ENCODE measurements at regions not wholly inside any gene's neighbourhood (a gene's known extent, or its start where the extent isn't known, plus 50 kb on each side); places are given as distances from the start of the nearest gene placed in this dataset.
"Not testable (repeated sequence)": the region's sequence is repeated elsewhere in the genome, so short reads cannot be mapped to it uniquely, and the experiment has no call there.

DNA sequence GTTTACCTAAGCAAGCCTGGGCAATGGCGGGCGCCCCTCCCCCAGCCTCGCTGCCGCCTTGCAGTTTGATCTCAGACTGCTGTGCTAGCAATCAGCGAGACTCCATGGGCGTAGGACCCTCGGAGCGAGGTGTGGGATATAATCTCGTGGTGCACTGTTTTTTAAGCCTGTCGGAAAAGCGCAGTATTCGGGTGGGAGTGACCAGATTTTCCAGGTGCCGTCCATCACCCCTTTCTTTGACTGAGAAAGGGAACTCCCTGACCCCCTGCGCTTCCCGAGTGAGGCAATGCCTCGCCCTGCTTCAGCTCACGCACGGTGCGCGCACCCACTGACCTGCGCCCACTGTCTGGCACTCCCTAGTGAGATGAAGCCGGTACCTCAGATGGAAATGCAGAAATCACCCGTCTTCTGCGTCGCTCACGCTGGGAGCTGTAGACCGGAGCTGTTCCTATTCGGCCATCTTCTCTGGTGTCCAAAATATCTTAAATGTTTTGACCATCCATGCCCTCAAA is 698.8 kb upstream of the AADAT start:
- BruUV-seq (replicated peaks); H3K9me1 ChIP-seq (ENCODE audit: control insufficient read depth, insufficient read depth, low read length); H3K27ac ChIP-seq (ENCODE audit: extremely low read depth, low read depth, low read length); H3K4me2 ChIP-seq (ENCODE audit: insufficient read depth, low read length); H3K9ac ChIP-seq (ENCODE audit: insufficient read depth in 1 of 2, low read depth in 2 of 2, low read length in 2 of 2); in situ Hi-C loops (cut with MboI); intact Hi-C loops (cut with micrococcal nuclease); H3K36me3 ChIP-seq (ENCODE audit: control insufficient read depth, insufficient read depth, low read length); H2AFZ ChIP-seq (ENCODE audit: low read depth, low read length); CTCF ChIA-PET (ENCODE audit: low intra/inter-chr PET ratio); H3K4me3 ChIP-seq; H4K20me1 ChIP-seq (replicated peaks; ENCODE audit: control insufficient read depth, insufficient read depth, low read length); H3K4me1 ChIP-seq (replicated peaks in 1 of 2; ENCODE audit: control insufficient read depth in 2 of 2, insufficient read depth in 2 of 2, low read length in 2 of 2); H3K9me3 ChIP-seq (replicated peaks; ENCODE audit: control insufficient read depth, insufficient read depth, low read depth, low read length); POLR2A ChIA-PET; DNase-seq (ENCODE audit: extremely low read depth in 1 of 4, low spot score in 3 of 4); H3K79me2 ChIP-seq (ENCODE audit: control insufficient read depth, insufficient read depth, low read length); ATAC-seq; FAIRE-seq; H3K27me3 ChIP-seq (ENCODE audit: control insufficient read depth in 2 of 2, insufficient read depth in 2 of 2, low read length in 2 of 2): not testable (repeated sequence)
- WGBS (ENCODE audit: insufficient coverage, low coverage, missing lambda C conversion rate) = 4% methylated on average over 22 of the region's 28 CpGs

DNA sequence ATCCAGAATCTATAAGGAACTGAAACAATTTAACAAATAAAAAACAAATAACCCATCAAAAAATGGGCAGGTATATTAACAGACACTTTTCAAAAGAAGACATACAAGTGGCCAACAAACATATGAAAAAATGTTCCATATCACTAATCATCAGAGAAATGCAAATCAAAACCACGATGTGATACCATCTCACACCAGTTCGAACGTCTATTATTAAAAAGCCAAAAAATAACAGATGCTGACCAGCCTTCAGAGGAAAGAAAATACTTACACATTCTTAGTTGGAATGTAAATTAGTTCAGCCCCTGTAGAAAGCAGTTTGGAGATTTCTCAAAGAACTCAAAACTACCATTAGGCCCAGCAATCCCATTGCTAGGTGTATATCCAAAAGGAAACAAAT is 687.9 kb upstream of the AADAT start:
- ATAC-seq (no peak), FAIRE-seq (no peak), DNase-seq (ENCODE audit: extremely low read depth in 1 of 4, low spot score in 3 of 4) (no peak)
- TF ChIP-seq ZNF217 (CRISPR knock-in tag; IDR thresholded peaks at IDR 0.05) = no peak
- no peak for TF ChIP-seq PHB2 (IDR thresholded peaks at IDR 0.05; ENCODE audit: low read depth)
- no peak for TF ChIP-seq MTA2 (IDR thresholded peaks at IDR 0.05; ENCODE audit: low read depth)
- TF ChIP-seq FOS (IDR thresholded peaks at IDR 0.05; ENCODE audit: extremely low read depth, insufficient read length) = no peak
- TF ChIP-seq ZNF311 (CRISPR knock-in tag; IDR thresholded peaks at IDR 0.05) = no peak
- no peak for TF ChIP-seq CHD4 (IDR thresholded peaks at IDR 0.05; ENCODE audit: insufficient read depth, insufficient replicate concordance, low read depth, low read length, poor library complexity, severe bottlenecking)
- TF ChIP-seq NR1H2 (CRISPR knock-in tag; IDR thresholded peaks at IDR 0.05) = no peak
- no peak for TF ChIP-seq ZNF232 (CRISPR knock-in tag; IDR thresholded peaks at IDR 0.05)
- no peak for TF ChIP-seq JUNB (CRISPR knock-in tag; conservative IDR thresholded peaks at IDR 0.05)
- no peak for TF ChIP-seq ZNF384 (IDR thresholded peaks at IDR 0.05; ENCODE audit: low read depth, low read length)
- no peak for TF ChIP-seq HMGXB4 (CRISPR knock-in tag; IDR thresholded peaks at IDR 0.05)
- TF ChIP-seq ZSCAN32 (CRISPR knock-in tag; IDR thresholded peaks at IDR 0.05) = no peak
- TF ChIP-seq NELFE (IDR thresholded peaks at IDR 0.05; ENCODE audit: insufficient read depth, insufficient read length) = no peak
- no peak for TF ChIP-seq LCOR (CRISPR knock-in tag; IDR thresholded peaks at IDR 0.05)
- TF ChIP-seq U2AF2 (optimal IDR thresholded peaks at IDR 0.05; ENCODE audit: low read depth, low read length) = no peak
- Histone ChIP-seq H3K9me1 (ENCODE audit: control insufficient read depth, insufficient read depth, low read length) (no peaks in the 10 kb centered on the region), H3K79me2 (ENCODE audit: control insufficient read depth, insufficient read depth, low read length) (no peaks in the 10 kb centered on the region), H4K20me1 (replicated peaks; ENCODE audit: control insufficient read depth, insufficient read depth, low read length) (no peaks in the 10 kb centered on the region), H3K36me3 (ENCODE audit: control insufficient read depth, insufficient read depth, low read length) (no peaks in the 10 kb centered on the region), H3K9ac (ENCODE audit: insufficient read depth in 1 of 2, low read depth in 2 of 2, low read length in 2 of 2) (no peak overlapping the region), H3K9me3 (replicated peaks; ENCODE audit: control insufficient read depth, insufficient read depth, low read depth, low read length) (no peaks in the 10 kb centered on the region), H2AFZ (ENCODE audit: low read depth, low read length) (no peak overlapping the region), H3K4me3 (no peak overlapping the region), H3K4me2 (ENCODE audit: insufficient read depth, low read length) (no peak overlapping the region), H3K27ac (ENCODE audit: extremely low read depth, low read depth, low read length) (no peak overlapping the region), H3K27me3 (ENCODE audit: control insufficient read depth in 2 of 2, insufficient read depth in 2 of 2, low read length in 2 of 2) (no peaks in the 10 kb centered on the region), H3K4me1 (replicated peaks in 1 of 2; ENCODE audit: control insufficient read depth in 2 of 2, insufficient read depth in 2 of 2, low read length in 2 of 2) (no peaks in the 10 kb centered on the region)
- no TSS peak for BruUV-seq (replicated peaks)
- POLR2A ChIA-PET = no interaction called here
- 0% methylated on average over 3 of the region's 3 CpGs for WGBS (ENCODE audit: insufficient coverage, low coverage, missing lambda C conversion rate)
- CTCF ChIA-PET (ENCODE audit: low intra/inter-chr PET ratio) = interaction anchor here (0.6 kb wide), 1 partner anchor 1978 kb away, joined by 3 read pairs; no protein-coding TSS in a partner anchor
- in situ Hi-C loops (cut with MboI) (no loop called here), intact Hi-C loops (cut with micrococcal nuclease) (no loop called here)

Data from K562 (cell line).